HEK293 (cell line): ENCODE measurements at regions not wholly inside any gene's neighbourhood (a gene's known extent, or its start where the extent isn't known, plus 50 kb on each side); places are given as distances from the start of the nearest gene placed in this dataset.

Experiments used
- CTCF ChIA-PET: fragments of 350-600 bp; formaldehyde crosslinking; extraction: SDS; loops from one replicate; lab custom pipeline; 2021; ENCODE audit warnings: antibody characterized with exemption; lab: Yijun Ruan, JAX
- POLR2A ChIA-PET: fragments of 300-600 bp; formaldehyde crosslinking; extraction: SDS; loops from one replicate; lab custom pipeline; 2020; ENCODE audit warnings: antibody characterized with exemption, inconsistent platforms; lab: Yijun Ruan, JAX
- H3K27ac ChIP-seq: fragments of 200-500 bp; sonication (Bioruptor generic); 2 replicates; pipeline ENCODE4 v1.5.1; 2014; ENCODE audit warnings: low read depth, low read length, control low read depth, inconsistent platforms; ENCODE audit errors: extremely low read depth
- H3K36me3 ChIP-seq, 2 experiments: fragments of 200-500 bp in 1 of 2; sonication (Bioruptor generic) in 1 of 2; 1 replicate in 1 of 2; 2 replicates in 1 of 2; pipeline ENCODE4 v1.5.1; 2014 to 2017; ENCODE audit warnings: inconsistent platforms in 2 of 2, low read length in 2 of 2; ENCODE audit not compliant: control insufficient read depth in 2 of 2, insufficient read depth in 1 of 2
- H3K4me1 ChIP-seq: fragments of 200-500 bp; sonication (Bioruptor generic); 2 replicates; pipeline ENCODE4 v1.5.1; 2014; ENCODE audit warnings: mild to moderate bottlenecking, low read length, inconsistent platforms; ENCODE audit not compliant: control insufficient read depth, insufficient read depth
- H3K4me3 ChIP-seq: 2 replicates; pipeline ENCODE4 v1.5.1; 2011; ENCODE audit warnings: low read depth, mild to moderate bottlenecking, control low read depth, low read length, moderate library complexity
- H3K9me3 ChIP-seq: fragments of 200-500 bp; sonication (Bioruptor generic); 2 replicates; pipeline ENCODE4 v1.5.1; 2014; ENCODE audit warnings: low read depth, low read length, inconsistent platforms; ENCODE audit not compliant: control insufficient read depth, insufficient read depth
- BCL11A ChIP-seq: fragments of 450-650 bp; formaldehyde crosslinking; IDR thresholded peaks from 2 replicates; pipeline ENCODE4 v1.5.1; 2016; ENCODE audit warnings: low read depth, missing biosample characterization, missing genetic modification characterization
- FEZF1 ChIP-seq: fragments of 450-650 bp; formaldehyde crosslinking; IDR thresholded peaks from 2 replicates; pipeline ENCODE4 v1.5.1; 2016; ENCODE audit warnings: missing biosample characterization, missing genetic modification characterization
- GLI4 ChIP-seq: fragments of 450-650 bp; formaldehyde crosslinking; IDR thresholded peaks from 2 replicates; pipeline ENCODE4 v1.5.1; 2016; ENCODE audit warnings: missing biosample characterization, missing genetic modification characterization
- KLF10 ChIP-seq: fragments of 450-650 bp; IDR thresholded peaks from 2 replicates; pipeline ENCODE4 v1.5.1; 2018; ENCODE audit warnings: missing biosample characterization, mild to moderate bottlenecking, missing genetic modification characterization
- PRDM2 ChIP-seq: fragments of 450-650 bp; formaldehyde crosslinking; IDR thresholded peaks from 2 replicates; pipeline ENCODE4 v1.5.1; 2016; ENCODE audit warnings: missing biosample characterization, missing genetic modification characterization, borderline replicate concordance
- ZFP37 ChIP-seq: fragments of 450-650 bp; formaldehyde crosslinking; IDR thresholded peaks from 2 replicates; pipeline ENCODE4 v1.5.1; 2016; ENCODE audit warnings: missing biosample characterization, missing genetic modification characterization
- ZNF114 ChIP-seq: fragments of 450-650 bp; formaldehyde crosslinking; IDR thresholded peaks from 2 replicates; pipeline ENCODE4 v1.5.0; 2017; ENCODE audit warnings: missing biosample characterization, missing genetic modification characterization
- ZNF214 ChIP-seq: fragments of 450-650 bp; formaldehyde crosslinking; IDR thresholded peaks from 2 replicates; pipeline ENCODE4 v1.5.1; 2017; ENCODE audit warnings: missing biosample characterization, mild to moderate bottlenecking, missing genetic modification characterization, borderline replicate concordance
- ZNF354C ChIP-seq: fragments of 450-650 bp; formaldehyde crosslinking; IDR thresholded peaks from 2 replicates; pipeline ENCODE4 v1.5.1; 2016; ENCODE audit warnings: missing biosample characterization, missing genetic modification characterization, low read depth, borderline replicate concordance
- ZNF37A ChIP-seq: fragments of 450-650 bp; IDR thresholded peaks from 2 replicates; pipeline ENCODE4 v1.5.1; 2018; ENCODE audit warnings: missing biosample characterization, missing genetic modification characterization
- ZNF416 ChIP-seq: fragments of 450-650 bp; formaldehyde crosslinking; IDR thresholded peaks from 2 replicates; pipeline ENCODE4 v1.5.1; 2016; ENCODE audit warnings: missing biosample characterization, missing genetic modification characterization
- ZNF654 ChIP-seq: fragments of 450-650 bp; formaldehyde crosslinking; IDR thresholded peaks from 2 replicates; pipeline ENCODE4 v1.5.1; 2016; ENCODE audit warnings: low read depth, missing biosample characterization, missing genetic modification characterization
- TF ChIP-seq, protein P1 (sequence below): fragments of 450-650 bp; formaldehyde crosslinking; IDR thresholded peaks from 2 replicates; pipeline ENCODE4 v1.5.1; 2016; ENCODE audit warnings: missing biosample characterization, missing genetic modification characterization
- TF ChIP-seq, protein P2 (sequence below): fragments of 450-650 bp; formaldehyde crosslinking; IDR thresholded peaks from 2 replicates; pipeline ENCODE4 v1.5.1; 2016; ENCODE audit warnings: missing biosample characterization, missing genetic modification characterization
- TF ChIP-seq, protein P3 (sequence below): fragments of 450-650 bp; formaldehyde crosslinking; IDR thresholded peaks from 2 replicates; pipeline ENCODE4 v1.5.1; 2016; ENCODE audit warnings: missing biosample characterization, missing genetic modification characterization

- TF ChIP-seq ZFP37, result no peak
- no peak for TF ChIP-seq ZNF37A
- TF ChIP-seq PRDM2 (tag by site-specific recombination), result no peak
- no peak for TF ChIP-seq ZNF214 (tag by site-specific recombination)
- TF ChIP-seq, protein P1, sequence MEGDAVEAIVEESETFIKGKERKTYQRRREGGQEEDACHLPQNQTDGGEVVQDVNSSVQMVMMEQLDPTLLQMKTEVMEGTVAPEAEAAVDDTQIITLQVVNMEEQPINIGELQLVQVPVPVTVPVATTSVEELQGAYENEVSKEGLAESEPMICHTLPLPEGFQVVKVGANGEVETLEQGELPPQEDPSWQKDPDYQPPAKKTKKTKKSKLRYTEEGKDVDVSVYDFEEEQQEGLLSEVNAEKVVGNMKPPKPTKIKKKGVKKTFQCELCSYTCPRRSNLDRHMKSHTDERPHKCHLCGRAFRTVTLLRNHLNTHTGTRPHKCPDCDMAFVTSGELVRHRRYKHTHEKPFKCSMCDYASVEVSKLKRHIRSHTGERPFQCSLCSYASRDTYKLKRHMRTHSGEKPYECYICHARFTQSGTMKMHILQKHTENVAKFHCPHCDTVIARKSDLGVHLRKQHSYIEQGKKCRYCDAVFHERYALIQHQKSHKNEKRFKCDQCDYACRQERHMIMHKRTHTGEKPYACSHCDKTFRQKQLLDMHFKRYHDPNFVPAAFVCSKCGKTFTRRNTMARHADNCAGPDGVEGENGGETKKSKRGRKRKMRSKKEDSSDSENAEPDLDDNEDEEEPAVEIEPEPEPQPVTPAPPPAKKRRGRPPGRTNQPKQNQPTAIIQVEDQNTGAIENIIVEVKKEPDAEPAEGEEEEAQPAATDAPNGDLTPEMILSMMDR, result no peak
- no peak for TF ChIP-seq ZNF654 (tag by site-specific recombination)
- TF ChIP-seq, protein P2, sequence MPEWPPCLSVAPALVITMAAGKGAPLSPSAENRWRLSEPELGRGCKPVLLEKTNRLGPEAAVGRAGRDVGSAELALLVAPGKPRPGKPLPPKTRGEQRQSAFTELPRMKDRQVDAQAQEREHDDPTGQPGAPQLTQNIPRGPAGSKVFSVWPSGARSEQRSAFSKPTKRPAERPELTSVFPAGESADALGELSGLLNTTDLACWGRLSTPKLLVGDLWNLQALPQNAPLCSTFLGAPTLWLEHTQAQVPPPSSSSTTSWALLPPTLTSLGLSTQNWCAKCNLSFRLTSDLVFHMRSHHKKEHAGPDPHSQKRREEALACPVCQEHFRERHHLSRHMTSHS (tag by site-specific recombination), result no peak
- TF ChIP-seq ZNF354C (tag by site-specific recombination), result no peak
- no peak for TF ChIP-seq FEZF1 (tag by site-specific recombination)
- TF ChIP-seq, protein P3, sequence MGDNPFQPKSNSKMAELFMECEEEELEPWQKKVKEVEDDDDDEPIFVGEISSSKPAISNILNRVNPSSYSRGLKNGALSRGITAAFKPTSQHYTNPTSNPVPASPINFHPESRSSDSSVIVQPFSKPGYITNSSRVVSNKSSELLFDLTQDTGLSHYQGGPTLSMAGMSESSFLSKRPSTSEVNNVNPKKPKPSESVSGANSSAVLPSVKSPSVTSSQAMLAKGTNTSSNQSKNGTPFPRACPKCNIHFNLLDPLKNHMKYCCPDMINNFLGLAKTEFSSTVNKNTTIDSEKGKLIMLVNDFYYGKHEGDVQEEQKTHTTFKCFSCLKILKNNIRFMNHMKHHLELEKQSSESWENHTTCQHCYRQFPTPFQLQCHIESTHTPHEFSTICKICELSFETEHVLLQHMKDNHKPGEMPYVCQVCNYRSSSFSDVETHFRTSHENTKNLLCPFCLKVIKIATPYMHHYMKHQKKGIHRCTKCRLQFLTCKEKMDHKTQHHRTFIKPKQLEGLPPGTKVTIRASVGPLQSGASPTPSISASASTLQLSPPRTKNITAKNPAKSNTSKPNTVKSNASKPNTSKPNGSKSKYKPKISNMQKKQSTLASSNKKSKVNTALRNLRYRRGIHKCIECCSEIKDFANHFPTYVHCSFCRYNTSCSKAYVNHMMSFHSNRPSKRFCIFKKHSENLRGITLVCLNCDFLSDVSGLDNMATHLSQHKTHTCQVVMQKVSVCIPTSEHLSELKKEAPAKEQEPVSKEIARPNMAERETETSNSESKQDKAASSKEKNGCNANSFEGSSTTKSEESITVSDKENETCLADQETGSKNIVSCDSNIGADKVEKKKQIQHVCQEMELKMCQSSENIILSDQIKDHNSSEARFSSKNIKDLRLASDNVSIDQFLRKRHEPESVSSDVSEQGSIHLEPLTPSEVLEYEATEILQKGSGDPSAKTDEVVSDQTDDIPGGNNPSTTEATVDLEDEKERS (tag by site-specific recombination), result no peak
- no peak for TF ChIP-seq KLF10 (tag by site-specific recombination)
- TF ChIP-seq ZNF416 (tag by site-specific recombination), result no peak
- no peak for TF ChIP-seq GLI4 (tag by site-specific recombination)
- TF ChIP-seq ZNF114, result no peak
- TF ChIP-seq BCL11A (tag by site-specific recombination), result no peak
- H3K4me1 ChIP-seq, result no peaks in the 10 kb centered on the region
- no peaks in the 10 kb centered on the region for H3K36me3 ChIP-seq
- ChIA-PET POLR2A (no interaction called here), CTCF (no interaction called here)
- no peaks in the 10 kb centered on the region; the same call in 1 of the 2 replicates for H3K9me3 ChIP-seq
- H3K27ac ChIP-seq, result no peak overlapping the region
- no peak overlapping the region for H3K4me3 ChIP-seq
These were observed 734.9 kb downstream of the DTWD2 start for GRCh38 chr5:118253225-118254061.
